ENCODE measurements at regions not wholly inside any gene's neighbourhood (a gene's known extent, or its start where the extent isn't known, plus 50 kb on each side); places are given as distances from the start of the nearest gene placed in this dataset.

DNA sequence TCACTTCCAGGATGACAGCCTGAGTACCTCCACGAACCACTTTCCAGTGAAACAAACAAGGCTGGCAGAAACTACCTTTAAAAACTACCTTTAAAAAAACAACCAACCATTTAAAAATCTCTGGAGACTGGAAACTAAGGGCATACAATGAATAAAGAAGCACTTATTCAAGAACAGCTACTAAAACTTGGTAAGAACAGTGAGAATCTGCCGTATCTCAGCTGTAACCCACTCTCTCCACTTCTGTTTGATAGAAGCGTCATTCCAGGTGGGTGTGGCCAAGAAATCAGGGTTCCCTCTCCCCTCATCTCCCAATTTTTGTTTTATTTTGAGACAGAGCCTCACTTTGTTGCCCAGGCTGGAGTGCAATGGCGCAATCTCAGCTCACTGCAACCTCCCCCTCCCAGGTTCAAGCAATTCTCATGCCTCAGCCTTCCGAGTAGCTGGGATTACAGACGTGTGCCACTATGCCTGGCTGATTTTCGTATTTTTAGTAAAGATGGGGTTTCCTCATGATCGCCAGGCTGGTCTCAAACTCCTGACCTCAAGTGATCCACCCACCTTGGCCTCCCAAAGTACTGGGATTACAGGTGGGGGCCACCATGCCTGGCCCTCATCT lies 158.8 kb upstream of the CHST15 start:
- Histone ChIP-seq H3K4me1 (ENCODE audit: control insufficient read depth, insufficient read depth, low read length, poor library complexity, severe bottlenecking) (no peaks in the 10 kb centered on the region), H3K4me3 (ENCODE audit: extremely low read depth, insufficient read depth, low read length, poor library complexity, severe bottlenecking) (no peak overlapping the region), H3K9me3 (ENCODE audit: control insufficient read depth, low read length) (no peaks in the 10 kb centered on the region), H3K27ac (ENCODE audit: low read depth, low read length, severe bottlenecking) (no peak overlapping the region), H3K36me3 (ENCODE audit: control insufficient read depth, insufficient read depth, low read length) (no peaks in the 10 kb centered on the region)
- WGBS, 2 experiments (ENCODE audit: insufficient coverage in 2 of 2) = 86 to 93% methylated on average over 5 to 7 of the region's 8 CpGs

DNA sequence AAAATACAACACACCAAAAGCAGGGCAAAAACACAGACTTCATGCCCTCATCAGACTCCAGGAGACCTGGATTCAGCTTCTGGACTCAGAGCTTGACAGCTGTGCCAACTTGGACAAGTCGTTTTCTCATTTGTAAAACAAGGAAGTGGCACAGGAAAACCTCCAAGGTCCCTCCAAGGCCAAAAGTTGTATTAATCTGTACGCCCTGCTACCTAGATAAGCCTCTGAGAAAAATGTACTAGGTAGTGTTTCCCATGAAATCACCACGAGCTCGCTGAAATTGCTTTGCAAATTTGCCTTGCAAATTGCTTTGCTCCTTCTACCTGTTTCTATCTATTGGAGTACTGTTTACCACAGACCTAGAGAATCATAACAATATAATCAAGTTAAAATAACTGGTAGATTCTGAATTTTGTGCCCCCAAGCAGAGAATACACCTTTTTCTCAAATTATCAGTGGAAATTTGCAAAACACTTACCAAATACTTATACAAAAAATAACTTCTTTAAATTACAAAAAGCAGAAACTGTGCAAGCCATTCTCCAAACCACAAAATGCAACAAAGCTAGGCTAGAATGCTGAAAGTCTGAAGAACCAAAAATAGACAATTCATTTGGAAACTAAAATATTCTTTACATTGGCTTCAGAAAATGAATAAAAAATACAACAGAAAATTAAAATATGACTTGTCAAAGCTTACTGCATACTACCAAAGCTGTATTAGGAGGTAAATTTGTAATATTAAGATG lies 158.1 kb upstream of the CHST15 start:
- Histone ChIP-seq H3K4me3 (ENCODE audit: extremely low read depth, insufficient read depth, low read length, poor library complexity, severe bottlenecking) (no peak overlapping the region), H3K4me1 (ENCODE audit: control insufficient read depth, insufficient read depth, low read length, poor library complexity, severe bottlenecking) (no peaks in the 10 kb centered on the region), H3K36me3 (ENCODE audit: control insufficient read depth, insufficient read depth, low read length) (no peaks in the 10 kb centered on the region), H3K27ac (ENCODE audit: low read depth, low read length, severe bottlenecking) (no peak overlapping the region), H3K9me3 (ENCODE audit: control insufficient read depth, low read length) (no peaks in the 10 kb centered on the region)
- WGBS, 2 experiments (ENCODE audit: insufficient coverage in 2 of 2) = 80 to 93% methylated on average over 2 to 4 of the region's 4 CpGs

DNA sequence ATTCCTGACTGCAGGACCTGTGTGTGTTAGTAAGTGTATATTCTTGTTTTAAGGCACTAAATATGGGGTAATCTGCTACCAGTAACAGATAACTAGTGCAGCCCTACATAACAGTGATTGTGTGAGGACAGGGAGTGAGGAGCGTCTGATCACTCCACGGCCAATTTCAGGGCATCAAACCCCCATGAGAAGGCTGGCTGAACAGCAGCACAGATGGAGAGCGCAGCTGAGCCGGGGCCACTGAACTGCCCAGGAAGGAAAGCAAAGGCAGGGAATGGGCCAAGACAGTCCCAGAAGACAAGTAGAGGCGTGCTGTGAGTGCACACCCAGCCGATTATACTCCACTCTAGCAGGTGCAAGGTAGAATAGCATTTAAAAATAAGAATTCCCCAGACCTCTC lies 157.1 kb upstream of the CHST15 start:
- no peaks in the 10 kb centered on the region for H3K4me1 ChIP-seq (ENCODE audit: control insufficient read depth, insufficient read depth, low read length, poor library complexity, severe bottlenecking)
- no peaks in the 10 kb centered on the region for H3K36me3 ChIP-seq (ENCODE audit: control insufficient read depth, insufficient read depth, low read length)
- no peaks in the 10 kb centered on the region for H3K9me3 ChIP-seq (ENCODE audit: control insufficient read depth, low read length)
- 86 to 94% methylated on average over 3 to 6 of the region's 6 CpGs for WGBS, 2 experiments (ENCODE audit: insufficient coverage in 2 of 2)
- H3K27ac ChIP-seq (ENCODE audit: low read depth, low read length, severe bottlenecking) = no peak overlapping the region
- H3K4me3 ChIP-seq (ENCODE audit: extremely low read depth, insufficient read depth, low read length, poor library complexity, severe bottlenecking) = no peak overlapping the region

DNA sequence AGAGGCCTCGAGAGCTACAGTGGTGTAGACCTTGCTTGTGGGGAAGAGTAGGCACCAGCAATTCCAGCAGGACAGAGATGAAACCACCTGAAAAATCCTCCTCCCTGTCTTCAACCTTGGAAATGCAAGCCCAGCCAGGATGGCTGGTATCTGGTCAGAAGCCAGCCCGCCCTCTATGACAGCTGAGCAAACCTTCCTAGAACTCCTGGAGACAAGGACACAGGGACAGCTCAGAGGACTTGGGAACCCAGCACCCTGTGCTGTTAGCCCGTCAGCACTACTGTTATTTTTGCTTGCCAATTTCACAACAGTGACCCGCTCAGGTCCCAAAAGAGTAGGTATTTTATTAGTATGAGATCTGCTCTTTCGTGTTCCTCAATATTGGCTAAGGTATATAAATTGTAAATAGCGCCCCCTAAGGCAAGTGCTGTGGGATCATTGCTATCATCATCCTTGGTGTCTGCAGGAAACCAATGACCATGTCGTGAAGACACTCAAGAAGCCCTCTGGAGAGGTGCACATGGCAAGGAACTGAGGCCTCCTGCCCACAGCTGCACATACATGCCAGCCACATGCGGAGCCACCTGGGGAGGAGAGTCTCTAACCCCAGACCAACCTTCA lies 156.5 kb upstream of the CHST15 start:
- 71 to 85% methylated on average over 6 to 7 of the region's 8 CpGs for WGBS, 2 experiments (ENCODE audit: insufficient coverage in 2 of 2)
- no peaks in the 10 kb centered on the region for H3K36me3 ChIP-seq (ENCODE audit: control insufficient read depth, insufficient read depth, low read length)
- H3K9me3 ChIP-seq (ENCODE audit: control insufficient read depth, low read length) = no peaks in the 10 kb centered on the region

DNA sequence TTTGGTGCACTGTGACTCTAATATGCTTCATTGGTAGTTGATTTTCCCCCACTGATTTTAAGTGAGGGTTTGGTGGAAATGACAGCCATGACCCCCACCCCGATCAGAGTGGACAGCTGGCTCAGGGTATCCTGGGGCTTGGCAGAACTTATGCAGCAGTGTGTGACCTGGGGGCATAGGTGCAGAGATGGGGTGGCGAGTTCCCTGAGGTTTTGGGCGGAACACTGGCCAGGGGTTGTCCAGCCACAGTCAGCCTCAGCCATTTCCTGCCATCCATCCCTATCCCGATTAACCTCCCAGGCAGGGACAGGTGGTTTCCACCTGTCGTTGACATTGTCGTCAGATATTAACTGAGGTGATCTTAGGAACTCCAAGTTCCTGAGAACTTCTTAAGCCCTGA lies 155.8 kb upstream of the CHST15 start:
- Histone ChIP-seq H3K4me1 (ENCODE audit: control insufficient read depth, insufficient read depth, low read length, poor library complexity, severe bottlenecking) (no peaks in the 10 kb centered on the region), H3K27ac (ENCODE audit: low read depth, low read length, severe bottlenecking) (no peak overlapping the region), H3K4me3 (ENCODE audit: extremely low read depth, insufficient read depth, low read length, poor library complexity, severe bottlenecking) (no peak overlapping the region), H3K36me3 (ENCODE audit: control insufficient read depth, insufficient read depth, low read length) (no peaks in the 10 kb centered on the region), H3K9me3 (ENCODE audit: control insufficient read depth, low read length) (no peaks in the 10 kb centered on the region)
- WGBS, 2 experiments (ENCODE audit: insufficient coverage in 2 of 2) = 88 to 100% methylated on average over 3 to 4 of the region's 6 CpGs

More for the DNA sequence above, 156.5 kb upstream of the CHST15 start:
- no peaks in the 10 kb centered on the region for H3K4me1 ChIP-seq (ENCODE audit: control insufficient read depth, insufficient read depth, low read length, poor library complexity, severe bottlenecking)
- H3K27ac ChIP-seq (ENCODE audit: low read depth, low read length, severe bottlenecking) = no peak overlapping the region
- H3K4me3 ChIP-seq (ENCODE audit: extremely low read depth, insufficient read depth, low read length, poor library complexity, severe bottlenecking) = no peak overlapping the region

DNA sequence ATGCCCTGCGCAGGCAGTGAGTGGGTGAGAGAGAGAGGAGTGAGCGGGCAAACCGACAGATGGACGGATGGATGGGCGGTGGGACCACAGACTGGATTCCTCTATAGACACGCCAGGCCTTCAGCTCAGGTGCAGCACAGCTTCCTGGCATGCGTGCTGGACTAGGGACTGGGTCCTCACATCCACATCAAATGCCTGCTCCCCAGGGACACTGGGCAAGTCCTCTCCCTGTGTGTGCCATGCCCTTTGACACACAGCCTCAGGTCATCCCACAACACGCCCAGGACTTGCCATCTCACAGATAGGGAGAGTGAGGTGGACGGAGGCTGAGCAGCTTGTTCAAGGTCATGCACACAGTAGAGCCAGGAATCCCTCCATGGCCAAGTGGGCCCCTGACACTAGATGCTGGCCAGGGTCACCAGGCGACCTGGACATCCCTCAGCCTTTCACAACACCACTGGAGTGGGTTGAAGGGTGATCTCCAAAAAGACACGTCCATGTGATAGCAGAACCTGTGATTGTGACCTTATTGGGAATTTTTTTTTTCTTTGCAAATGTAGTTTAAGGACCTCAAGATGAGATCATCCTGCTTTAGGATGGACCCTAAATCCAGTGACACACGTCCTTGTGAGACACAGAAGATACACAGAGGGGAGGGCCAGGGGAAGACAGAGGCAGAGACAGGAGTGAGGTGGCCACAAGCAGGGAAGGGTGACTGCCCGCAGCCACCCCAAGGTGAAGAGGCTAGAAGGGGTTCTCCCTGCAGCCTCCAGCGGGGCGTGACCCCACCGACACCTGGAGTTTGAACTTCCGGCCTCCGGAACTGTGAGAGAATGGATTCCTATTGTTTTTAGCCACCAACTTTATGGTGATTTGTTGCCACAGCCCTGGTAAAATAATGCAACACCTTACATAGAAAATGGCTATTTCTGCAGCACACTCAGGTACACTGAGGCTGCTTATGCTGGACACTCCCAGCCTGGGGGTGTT lies 155.0 kb upstream of the CHST15 start:
- Histone ChIP-seq H3K27ac (ENCODE audit: low read depth, low read length, severe bottlenecking) (no peak overlapping the region), H3K9me3 (ENCODE audit: control insufficient read depth, low read length) (no peaks in the 10 kb centered on the region)
- WGBS, 2 experiments (ENCODE audit: insufficient coverage in 2 of 2) = 94 to 95% methylated on average over 11 to 14 of the region's 18 CpGs

DNA sequence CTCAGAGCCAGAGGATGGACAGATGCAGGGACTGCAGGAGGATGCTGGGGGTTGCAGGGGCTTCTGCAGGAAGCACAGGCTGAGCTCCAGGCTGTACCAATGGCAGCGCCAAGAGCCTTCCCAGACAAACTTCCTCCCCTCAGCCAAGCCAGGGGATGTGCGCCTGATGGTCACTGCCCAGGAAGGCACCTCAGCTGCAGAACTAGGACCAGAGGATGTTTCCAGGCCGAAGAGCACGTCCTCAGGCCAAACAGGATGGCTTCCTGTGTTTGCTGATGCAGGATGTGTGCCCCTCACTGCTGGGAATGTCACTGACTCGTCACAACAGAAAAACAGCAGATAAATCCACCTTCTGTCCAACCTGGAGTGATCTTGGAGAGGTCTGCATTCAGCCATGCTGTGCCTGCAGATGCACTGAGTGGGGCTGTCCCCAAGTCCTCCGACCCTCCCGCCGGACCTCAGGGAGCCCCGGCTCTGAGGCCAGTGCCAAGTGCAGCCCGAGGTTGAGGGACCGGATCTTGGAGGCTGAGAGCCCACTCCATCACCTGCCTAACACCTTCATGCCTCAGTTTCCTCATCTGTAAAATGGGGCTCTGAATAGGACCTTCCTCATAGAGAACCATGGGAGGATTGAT lies 152.5 kb upstream of the CHST15 start:
- Histone ChIP-seq H3K27ac (ENCODE audit: low read depth, low read length, severe bottlenecking) (no peak overlapping the region), H3K9me3 (ENCODE audit: control insufficient read depth, low read length) (no peaks in the 10 kb centered on the region), H3K4me1 (ENCODE audit: control insufficient read depth, insufficient read depth, low read length, poor library complexity, severe bottlenecking) (no peaks in the 10 kb centered on the region), H3K4me3 (ENCODE audit: extremely low read depth, insufficient read depth, low read length, poor library complexity, severe bottlenecking) (no peak overlapping the region), H3K36me3 (ENCODE audit: control insufficient read depth, insufficient read depth, low read length) (no peaks in the 10 kb centered on the region)
- 87 to 100% methylated on average over 5 to 9 of the region's 11 CpGs for WGBS, 2 experiments (ENCODE audit: insufficient coverage in 2 of 2)

More for the DNA sequence above, 155.0 kb upstream of the CHST15 start:
- H3K36me3 ChIP-seq (ENCODE audit: control insufficient read depth, insufficient read depth, low read length) = no peaks in the 10 kb centered on the region
- H3K4me3 ChIP-seq (ENCODE audit: extremely low read depth, insufficient read depth, low read length, poor library complexity, severe bottlenecking) = no peak overlapping the region
- no peaks in the 10 kb centered on the region for H3K4me1 ChIP-seq (ENCODE audit: control insufficient read depth, insufficient read depth, low read length, poor library complexity, severe bottlenecking)

DNA sequence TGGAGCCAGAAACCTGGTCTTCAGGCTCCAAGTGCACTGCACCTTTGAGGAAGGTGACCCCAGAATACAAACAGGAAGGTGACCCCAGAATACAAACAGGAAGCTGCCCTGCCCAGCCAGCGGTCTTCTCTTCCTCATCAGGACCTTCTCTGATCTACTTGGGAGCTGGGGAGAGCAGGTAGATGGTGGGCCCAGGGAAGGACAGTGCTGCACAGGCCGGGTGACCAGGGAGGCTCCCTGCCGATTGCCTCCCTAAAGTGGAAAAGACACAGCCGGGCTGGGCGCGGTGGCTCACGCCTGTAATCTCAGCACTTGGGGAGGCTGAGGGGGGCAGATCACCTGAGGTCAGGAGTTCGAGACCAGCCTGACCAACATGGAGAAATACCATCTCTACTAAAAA lies 151.8 kb upstream of the CHST15 start:
- Histone ChIP-seq H3K27ac (ENCODE audit: low read depth, low read length, severe bottlenecking) (no peak overlapping the region), H3K36me3 (ENCODE audit: control insufficient read depth, insufficient read depth, low read length) (no peaks in the 10 kb centered on the region), H3K4me1 (ENCODE audit: control insufficient read depth, insufficient read depth, low read length, poor library complexity, severe bottlenecking) (no peaks in the 10 kb centered on the region), H3K9me3 (ENCODE audit: control insufficient read depth, low read length) (no peaks in the 10 kb centered on the region), H3K4me3 (ENCODE audit: extremely low read depth, insufficient read depth, low read length, poor library complexity, severe bottlenecking) (no peak overlapping the region)
- WGBS, 2 experiments (ENCODE audit: insufficient coverage in 2 of 2) = 80 to 89% methylated on average over 8 of the region's 8 CpGs

DNA sequence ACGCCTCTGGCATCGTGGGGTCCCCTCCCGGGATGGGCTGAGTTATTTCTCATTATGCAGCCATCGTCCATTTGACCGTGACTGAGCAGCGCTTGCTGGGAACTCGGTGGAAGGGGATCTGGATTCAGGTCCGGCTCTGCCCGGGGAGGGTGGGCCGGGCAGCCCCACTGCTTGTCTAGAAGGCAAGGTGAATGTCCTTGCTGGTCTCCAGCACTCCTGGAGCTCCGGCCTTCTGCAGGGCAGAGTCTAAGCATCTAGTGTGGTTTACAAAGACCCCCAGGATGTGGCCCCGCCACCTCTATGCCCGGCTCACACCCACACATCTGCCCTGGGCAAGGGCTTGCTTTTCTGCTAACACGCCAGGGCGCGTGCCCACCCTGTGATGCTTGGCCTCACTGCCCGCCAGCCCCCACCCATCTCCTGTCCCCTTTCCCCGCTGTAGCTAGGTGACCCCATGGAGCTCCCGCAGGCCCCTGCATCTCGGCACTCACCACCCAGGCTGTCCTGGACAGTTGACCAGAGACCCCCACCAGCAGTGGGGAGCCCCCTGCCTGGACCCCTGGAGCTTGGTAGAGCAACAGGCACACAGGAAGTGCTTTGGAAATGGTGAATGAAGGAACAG lies 151.0 kb upstream of the CHST15 start:
- WGBS, 2 experiments (ENCODE audit: insufficient coverage in 2 of 2) = 91 to 95% methylated on average over 17 to 20 of the region's 20 CpGs
- no peaks in the 10 kb centered on the region for H3K4me1 ChIP-seq (ENCODE audit: control insufficient read depth, insufficient read depth, low read length, poor library complexity, severe bottlenecking)

More for the DNA sequence above, 151.0 kb upstream of the CHST15 start:
- no peaks in the 10 kb centered on the region for H3K9me3 ChIP-seq (ENCODE audit: control insufficient read depth, low read length)
- no peak overlapping the region for H3K27ac ChIP-seq (ENCODE audit: low read depth, low read length, severe bottlenecking)
- no peaks in the 10 kb centered on the region for H3K36me3 ChIP-seq (ENCODE audit: control insufficient read depth, insufficient read depth, low read length)
- no peak overlapping the region for H3K4me3 ChIP-seq (ENCODE audit: extremely low read depth, insufficient read depth, low read length, poor library complexity, severe bottlenecking)

Measured in mesodermal cell (in vitro differentiated cells).